Ishikawa (cell line): ENCODE measurements at regions not wholly inside any gene's neighbourhood (a gene's known extent, or its start where the extent isn't known, plus 50 kb on each side); places are given as distances from the start of the nearest gene placed in this dataset.

ENCODE experiments used
- CEBPB ChIP-seq: IDR thresholded peaks from 2 replicates; pipeline ENCODE4 v1.6.1; 2012
- CREB1 ChIP-seq: IDR thresholded peaks from 2 replicates; pipeline ENCODE4 v1.6.1; 2012; ENCODE audit warnings: low read depth
- EGR1 ChIP-seq: IDR thresholded peaks from 2 replicates; pipeline ENCODE4 v1.6.1; 2012
- EP300 ChIP-seq: IDR thresholded peaks from 2 replicates; pipeline ENCODE4 v1.6.1; 2012; ENCODE audit warnings: borderline replicate concordance
- FOXM1 ChIP-seq: IDR thresholded peaks from 2 replicates; pipeline ENCODE4 v1.6.1; 2012; ENCODE audit warnings: low read depth, borderline replicate concordance
- NFIC ChIP-seq: IDR thresholded peaks from 2 replicates; pipeline ENCODE4 v1.6.1; 2012
- RAD21 ChIP-seq: IDR thresholded peaks from 2 replicates; pipeline ENCODE4 v1.6.1; 2012; ENCODE audit warnings: low read depth
- TAF1 ChIP-seq: IDR thresholded peaks from 2 replicates; pipeline ENCODE4 v1.6.1; 2012; ENCODE audit warnings: low read depth, mild to moderate bottlenecking
- TCF12 ChIP-seq: IDR thresholded peaks from 2 replicates; pipeline ENCODE4 v1.6.1; 2012; ENCODE audit warnings: low read depth
- TEAD4 ChIP-seq: IDR thresholded peaks from 2 replicates; pipeline ENCODE4 v1.6.1; 2012
- YY1 ChIP-seq: IDR thresholded peaks from 2 replicates; pipeline ENCODE4 v1.6.1; 2012; ENCODE audit warnings: low read depth
- ZBTB7A ChIP-seq: IDR thresholded peaks from 2 replicates; pipeline ENCODE4 v1.6.1; 2012; ENCODE audit warnings: low read depth
- TF ChIP-seq, protein P1 (sequence below): IDR thresholded peaks from 2 replicates; pipeline ENCODE4 v1.6.1; 2012
- TF ChIP-seq, protein P2 (sequence below): IDR thresholded peaks from 2 replicates; pipeline ENCODE4 v1.6.1; 2012; ENCODE audit warnings: low read depth, mild to moderate bottlenecking
- TF ChIP-seq, protein P3 (sequence below): IDR thresholded peaks from 2 replicates; pipeline ENCODE4 v1.6.1; 2012

DNA sequence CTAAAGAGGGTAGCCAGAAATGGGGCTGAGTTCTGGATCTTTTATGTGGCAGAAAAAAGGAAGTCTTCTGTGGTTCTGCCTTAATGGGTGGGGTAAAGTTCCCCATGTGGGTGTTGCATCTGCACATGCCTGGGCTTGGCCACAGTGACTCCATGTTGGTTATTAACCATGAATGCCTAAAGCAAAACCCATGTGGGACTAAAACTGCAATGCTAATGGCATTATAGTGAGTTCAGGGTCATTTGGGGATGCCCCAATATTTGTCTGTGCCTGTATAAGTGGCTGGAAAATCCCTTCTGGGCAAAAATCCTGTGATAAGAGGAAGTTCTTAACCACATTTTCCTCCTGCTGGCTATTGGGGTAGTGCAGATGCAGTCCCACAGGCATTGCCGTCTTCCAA is 857.4 kb downstream of the FAT4 start:
- TF ChIP-seq EGR1 (no peak), EP300 (no peak), NFIC (no peak), ZBTB7A (no peak), FOXM1 (no peak), TEAD4 (no peak)
- TF ChIP-seq, protein P1, sequence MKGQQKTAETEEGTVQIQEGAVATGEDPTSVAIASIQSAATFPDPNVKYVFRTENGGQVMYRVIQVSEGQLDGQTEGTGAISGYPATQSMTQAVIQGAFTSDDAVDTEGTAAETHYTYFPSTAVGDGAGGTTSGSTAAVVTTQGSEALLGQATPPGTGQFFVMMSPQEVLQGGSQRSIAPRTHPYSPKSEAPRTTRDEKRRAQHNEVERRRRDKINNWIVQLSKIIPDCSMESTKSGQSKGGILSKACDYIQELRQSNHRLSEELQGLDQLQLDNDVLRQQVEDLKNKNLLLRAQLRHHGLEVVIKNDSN: no peak
- TF ChIP-seq, protein P2, sequence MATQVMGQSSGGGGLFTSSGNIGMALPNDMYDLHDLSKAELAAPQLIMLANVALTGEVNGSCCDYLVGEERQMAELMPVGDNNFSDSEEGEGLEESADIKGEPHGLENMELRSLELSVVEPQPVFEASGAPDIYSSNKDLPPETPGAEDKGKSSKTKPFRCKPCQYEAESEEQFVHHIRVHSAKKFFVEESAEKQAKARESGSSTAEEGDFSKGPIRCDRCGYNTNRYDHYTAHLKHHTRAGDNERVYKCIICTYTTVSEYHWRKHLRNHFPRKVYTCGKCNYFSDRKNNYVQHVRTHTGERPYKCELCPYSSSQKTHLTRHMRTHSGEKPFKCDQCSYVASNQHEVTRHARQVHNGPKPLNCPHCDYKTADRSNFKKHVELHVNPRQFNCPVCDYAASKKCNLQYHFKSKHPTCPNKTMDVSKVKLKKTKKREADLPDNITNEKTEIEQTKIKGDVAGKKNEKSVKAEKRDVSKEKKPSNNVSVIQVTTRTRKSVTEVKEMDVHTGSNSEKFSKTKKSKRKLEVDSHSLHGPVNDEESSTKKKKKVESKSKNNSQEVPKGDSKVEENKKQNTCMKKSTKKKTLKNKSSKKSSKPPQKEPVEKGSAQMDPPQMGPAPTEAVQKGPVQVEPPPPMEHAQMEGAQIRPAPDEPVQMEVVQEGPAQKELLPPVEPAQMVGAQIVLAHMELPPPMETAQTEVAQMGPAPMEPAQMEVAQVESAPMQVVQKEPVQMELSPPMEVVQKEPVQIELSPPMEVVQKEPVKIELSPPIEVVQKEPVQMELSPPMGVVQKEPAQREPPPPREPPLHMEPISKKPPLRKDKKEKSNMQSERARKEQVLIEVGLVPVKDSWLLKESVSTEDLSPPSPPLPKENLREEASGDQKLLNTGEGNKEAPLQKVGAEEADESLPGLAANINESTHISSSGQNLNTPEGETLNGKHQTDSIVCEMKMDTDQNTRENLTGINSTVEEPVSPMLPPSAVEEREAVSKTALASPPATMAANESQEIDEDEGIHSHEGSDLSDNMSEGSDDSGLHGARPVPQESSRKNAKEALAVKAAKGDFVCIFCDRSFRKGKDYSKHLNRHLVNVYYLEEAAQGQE: no peak

DNA sequence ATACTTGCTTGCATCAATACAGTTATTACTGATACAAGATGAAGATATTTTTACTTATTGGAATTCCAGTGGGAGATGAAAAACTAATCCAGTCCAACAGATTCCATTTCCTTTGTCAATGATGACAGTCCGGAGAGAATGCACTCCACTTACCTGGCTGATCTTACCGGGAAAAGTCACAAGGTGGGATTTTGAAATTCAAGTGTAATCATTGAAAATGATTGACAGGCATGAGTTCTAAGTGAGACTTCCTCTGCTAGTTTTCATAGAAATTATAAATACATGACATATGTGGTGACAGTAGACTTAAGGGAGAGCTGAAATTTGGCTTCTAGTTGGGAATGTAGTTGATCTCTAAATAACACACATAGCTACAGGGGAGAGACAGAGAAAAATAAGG is 859.9 kb downstream of the FAT4 start:
- TF ChIP-seq, protein P1: no peak
- TF ChIP-seq EP300 (no peak), CREB1 (no peak), EGR1 (no peak), YY1 (no peak), TCF12 (no peak), ZBTB7A (no peak), CEBPB (no peak), NFIC (no peak), RAD21 (no peak), TEAD4 (no peak), TAF1 (no peak), FOXM1 (no peak)
- TF ChIP-seq, protein P3, sequence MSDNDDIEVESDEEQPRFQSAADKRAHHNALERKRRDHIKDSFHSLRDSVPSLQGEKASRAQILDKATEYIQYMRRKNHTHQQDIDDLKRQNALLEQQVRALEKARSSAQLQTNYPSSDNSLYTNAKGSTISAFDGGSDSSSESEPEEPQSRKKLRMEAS: no peak
- TF ChIP-seq, protein P2: no peak

DNA sequence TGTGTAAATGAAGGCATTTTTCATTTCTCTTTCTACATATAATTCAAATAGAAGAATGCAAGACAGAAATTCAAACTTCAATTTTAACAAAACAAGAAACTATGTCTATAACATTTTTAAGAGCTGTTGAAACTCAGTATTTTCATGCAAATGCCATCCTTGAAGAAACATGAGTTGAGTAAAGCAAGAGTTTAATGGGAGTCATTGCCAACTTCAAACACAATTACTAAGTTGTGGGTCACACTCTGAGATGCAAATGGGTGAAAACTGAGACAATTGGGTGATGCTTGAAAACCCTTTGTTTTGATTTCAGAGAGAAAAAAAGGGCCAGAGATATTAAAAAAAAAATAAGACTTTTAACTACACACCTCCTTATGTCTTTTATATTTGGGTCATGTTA is 865.9 kb downstream of the FAT4 start:
- TF ChIP-seq EGR1: no peak
- no peak for TF ChIP-seq TEAD4
- no peak for TF ChIP-seq CEBPB

DNA sequence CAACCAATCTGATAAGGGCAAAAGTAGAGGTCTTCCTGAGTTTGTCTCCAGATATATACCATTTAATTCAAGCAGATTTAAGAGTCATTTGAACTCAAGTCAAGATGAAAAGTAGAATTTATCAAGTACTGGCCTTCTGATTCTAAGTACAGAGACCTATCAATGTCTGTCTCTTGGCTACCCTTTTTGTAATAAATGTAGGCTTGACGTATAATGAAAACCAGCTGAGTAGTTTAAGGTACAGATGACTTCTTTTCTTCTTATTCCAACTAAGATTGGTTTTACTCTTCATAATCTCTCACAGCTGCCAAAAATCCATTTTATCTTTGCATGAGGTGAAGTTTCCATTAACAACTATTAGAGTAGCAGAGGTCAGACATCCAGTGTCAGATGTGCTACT is 867.6 kb downstream of the FAT4 start:
- no peak for TF ChIP-seq YY1
- no peak for TF ChIP-seq TAF1
- TF ChIP-seq CEBPB: no peak
- no peak for TF ChIP-seq TCF12
- no peak for TF ChIP-seq NFIC

DNA sequence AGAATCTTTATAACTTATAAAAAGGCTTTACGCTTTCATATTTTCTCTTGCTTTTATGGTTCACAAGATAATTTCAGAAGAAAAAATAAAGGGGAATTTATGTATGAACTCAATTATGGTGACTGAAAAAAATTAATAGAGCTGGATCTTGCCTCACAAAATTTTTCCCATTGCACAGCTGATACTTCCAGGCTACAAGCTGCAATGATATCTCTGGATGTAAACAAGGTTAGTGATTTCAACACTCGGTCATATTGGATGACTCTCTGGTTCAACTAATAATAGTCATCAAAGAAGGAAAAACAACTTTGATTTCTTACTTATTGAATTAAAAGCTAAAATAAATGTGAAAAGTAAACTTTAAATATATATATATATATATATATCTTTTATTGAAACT is 868.0 kb downstream of the FAT4 start:
- TF ChIP-seq NFIC: no peak
- no peak for TF ChIP-seq EGR1
- TF ChIP-seq TAF1: no peak
- no peak for TF ChIP-seq EP300
- TF ChIP-seq TEAD4: no peak
- no peak for TF ChIP-seq ZBTB7A
- TF ChIP-seq FOXM1: no peak
- no peak for TF ChIP-seq YY1
- no peak for TF ChIP-seq RAD21
- TF ChIP-seq CREB1: no peak
- no peak for TF ChIP-seq CEBPB
- TF ChIP-seq, protein P1: no peak
- TF ChIP-seq, protein P2: no peak
- TF ChIP-seq TCF12: no peak
- TF ChIP-seq, protein P3: no peak
